WTC11 (cell line): ENCODE measurements at regions not wholly inside any gene's neighbourhood (a gene's known extent, or its start where the extent isn't known, plus 50 kb on each side); places are given as distances from the start of the nearest gene placed in this dataset.

Source experiments
- ATAC-seq: fragments of 200-7000 bp; cut with Tn5 transposase; 2 replicates; pipeline ENCODE4 v1.10.0; 2021; ENCODE audit warnings: mild to moderate bottlenecking, moderate library complexity
- CTCF ChIA-PET: fragments of 300-600 bp; sonication (Branson Sonifier 250); formaldehyde crosslinking; loops from one replicate; lab custom pipeline; 2021; ENCODE audit warnings: antibody characterized with exemption; lab: Charles Lee
- POLR2A ChIA-PET: fragments of 350-600 bp; sonication (Branson Sonifier 250); formaldehyde crosslinking; loops from one replicate; lab custom pipeline; 2021; ENCODE audit warnings: antibody characterized with exemption; lab: Charles Lee
- DNase-seq: peaks from one replicate; pipeline ENCODE4 v3.0.0; 2021; ENCODE audit warnings: low spot score
- H3K27ac Mint-ChIP-seq: 2 replicates; pipeline ENCODE4 v1.8.0; 2021; ENCODE audit warnings: mixed read lengths
- H3K27me3 Mint-ChIP-seq: 2 replicates; pipeline ENCODE4 v1.8.0; 2021; ENCODE audit warnings: low read depth, mild to moderate bottlenecking, moderate library complexity, mixed read lengths
- H3K36me3 Mint-ChIP-seq: 2 replicates; pipeline ENCODE4 v1.8.0; 2021; ENCODE audit warnings: mixed read lengths
- H3K4me1 Mint-ChIP-seq: 2 replicates; pipeline ENCODE4 v1.8.0; 2022; ENCODE audit warnings: mixed read lengths
- H3K4me3 Mint-ChIP-seq: 2 replicates; pipeline ENCODE4 v1.8.0; 2021; ENCODE audit warnings: mild to moderate bottlenecking, moderate library complexity, mixed read lengths
- H3K9me3 Mint-ChIP-seq: 2 replicates; pipeline ENCODE4 v1.8.0; 2021; ENCODE audit warnings: mixed read lengths
- ARID4B ChIP-seq: sonication (generic); formaldehyde crosslinking; IDR thresholded peaks from 2 replicates; pipeline ENCODE4 v1.8.0; 2023; ENCODE audit warnings: missing genetic modification reagents, mild to moderate bottlenecking, borderline replicate concordance
- HMGA2 ChIP-seq: fragments of 250-450 bp; sonication (Bioruptor Pico); IDR thresholded peaks from 2 replicates; pipeline ENCODE4 v1.4.0; 2021; ENCODE audit warnings: mild to moderate bottlenecking, moderate library complexity
- JAZF1 ChIP-seq: fragments of 250-450 bp; sonication (Bioruptor Pico); IDR thresholded peaks from 2 replicates; pipeline ENCODE4 v1.9.0; 2021; ENCODE audit warnings: moderate library complexity, mild to moderate bottlenecking, inconsistent platforms
- SOX15 ChIP-seq: fragments of 250-450 bp; sonication (Bioruptor Pico); IDR thresholded peaks from 2 replicates; pipeline ENCODE4 v1.9.0; 2021; ENCODE audit warnings: mild to moderate bottlenecking
- STAT6 ChIP-seq: sonication (generic); formaldehyde crosslinking; conservative IDR thresholded peaks from 2 replicates; pipeline ENCODE4 v1.8.1; 2023; ENCODE audit warnings: mild to moderate bottlenecking, low read depth, missing genetic modification reagents, moderate library complexity
- ZNF425 ChIP-seq: fragments of 250-450 bp; sonication (Bioruptor Pico); conservative IDR thresholded peaks from 2 replicates; pipeline ENCODE4 v1.9.0; 2021; ENCODE audit warnings: mild to moderate bottlenecking
- TF ChIP-seq, protein P1 (sequence below): sonication (generic); formaldehyde crosslinking; IDR thresholded peaks from 2 replicates; pipeline ENCODE4 v1.8.1; 2022; ENCODE audit warnings: low read depth, missing genetic modification reagents, borderline replicate concordance
- TF ChIP-seq, protein P2 (sequence below): fragments of 200-600 bp; IDR thresholded peaks from 2 replicates; pipeline ENCODE4 v1.8.0; 2022; ENCODE audit warnings: antibody characterized with exemption
- TF ChIP-seq, protein P3 (sequence below): fragments of 250-450 bp; sonication (Bioruptor Pico); IDR thresholded peaks from 2 replicates; pipeline ENCODE4 v1.8.0; 2021; ENCODE audit warnings: mild to moderate bottlenecking

- TF ChIP-seq ZNF425 = no peak
Observed at GRCh38 chrX:4186331-4186730, 472.9 kb upstream of the PRKX start (continued).

DNA sequence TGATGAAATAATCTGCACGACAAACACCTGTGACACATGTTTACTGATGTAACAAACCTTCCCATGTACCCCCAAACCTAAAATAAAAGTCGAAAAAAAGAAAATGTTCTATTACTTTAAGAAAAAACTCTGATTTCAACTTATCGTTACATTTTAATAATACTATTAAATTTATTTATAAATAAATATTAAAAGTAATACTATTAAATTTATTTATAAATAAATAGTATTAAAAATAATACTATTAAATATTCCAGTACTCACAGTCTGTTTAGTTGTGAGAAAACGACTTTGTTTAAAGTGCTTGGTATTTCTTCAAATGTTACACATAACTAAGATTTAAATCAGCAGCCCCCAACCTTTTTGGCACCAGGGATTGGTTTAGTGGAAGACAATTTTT lies 471.6 kb upstream of the PRKX start:
- POLR2A ChIA-PET = no interaction called here

DNA sequence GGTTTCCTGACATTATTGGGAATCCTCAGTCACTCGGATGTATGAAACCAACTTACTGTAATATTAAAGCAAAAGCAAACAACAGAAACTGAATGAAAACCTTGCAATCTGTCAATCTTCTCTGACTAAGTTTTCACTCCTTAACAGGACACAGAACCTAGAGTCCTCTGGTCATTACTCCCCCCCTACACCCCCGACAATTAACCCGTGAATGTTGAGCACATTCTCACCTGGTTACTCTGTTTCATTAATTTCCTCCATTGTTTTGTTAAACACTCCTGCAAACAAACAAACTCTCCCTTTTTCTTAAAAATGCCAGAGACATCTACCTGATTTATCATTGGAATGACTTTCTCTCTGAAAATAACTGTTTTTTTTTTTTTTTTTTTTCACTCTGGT lies 469.0 kb upstream of the PRKX start:
- ATAC-seq (peak; percentile 70), DNase-seq (no peak)
- CTCF ChIA-PET = no interaction called here
- Mint-ChIP-seq H3K4me3 (no peak overlapping the region; the same call in 1 of the 2 replicates), H3K4me1 (peaks cover 30% of the 10 kb centered on the region), H3K27me3 (no peaks in the 10 kb centered on the region), H3K36me3 (peaks cover 13% of the 10 kb centered on the region; the same call in 1 of the 2 replicates), H3K9me3 (peaks cover 14% of the 10 kb centered on the region), H3K27ac (peak overlapping the region; percentile 91)
- POLR2A ChIA-PET = no interaction called here
- TF ChIP-seq, protein P1, sequence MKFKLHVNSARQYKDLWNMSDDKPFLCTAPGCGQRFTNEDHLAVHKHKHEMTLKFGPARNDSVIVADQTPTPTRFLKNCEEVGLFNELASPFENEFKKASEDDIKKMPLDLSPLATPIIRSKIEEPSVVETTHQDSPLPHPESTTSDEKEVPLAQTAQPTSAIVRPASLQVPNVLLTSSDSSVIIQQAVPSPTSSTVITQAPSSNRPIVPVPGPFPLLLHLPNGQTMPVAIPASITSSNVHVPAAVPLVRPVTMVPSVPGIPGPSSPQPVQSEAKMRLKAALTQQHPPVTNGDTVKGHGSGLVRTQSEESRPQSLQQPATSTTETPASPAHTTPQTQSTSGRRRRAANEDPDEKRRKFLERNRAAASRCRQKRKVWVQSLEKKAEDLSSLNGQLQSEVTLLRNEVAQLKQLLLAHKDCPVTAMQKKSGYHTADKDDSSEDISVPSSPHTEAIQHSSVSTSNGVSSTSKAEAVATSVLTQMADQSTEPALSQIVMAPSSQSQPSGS (CRISPR knock-in tag) = no peak
- TF ChIP-seq STAT6 (no peak), SOX15 (CRISPR knock-in tag) (no peak)
- TF ChIP-seq, protein P2, sequence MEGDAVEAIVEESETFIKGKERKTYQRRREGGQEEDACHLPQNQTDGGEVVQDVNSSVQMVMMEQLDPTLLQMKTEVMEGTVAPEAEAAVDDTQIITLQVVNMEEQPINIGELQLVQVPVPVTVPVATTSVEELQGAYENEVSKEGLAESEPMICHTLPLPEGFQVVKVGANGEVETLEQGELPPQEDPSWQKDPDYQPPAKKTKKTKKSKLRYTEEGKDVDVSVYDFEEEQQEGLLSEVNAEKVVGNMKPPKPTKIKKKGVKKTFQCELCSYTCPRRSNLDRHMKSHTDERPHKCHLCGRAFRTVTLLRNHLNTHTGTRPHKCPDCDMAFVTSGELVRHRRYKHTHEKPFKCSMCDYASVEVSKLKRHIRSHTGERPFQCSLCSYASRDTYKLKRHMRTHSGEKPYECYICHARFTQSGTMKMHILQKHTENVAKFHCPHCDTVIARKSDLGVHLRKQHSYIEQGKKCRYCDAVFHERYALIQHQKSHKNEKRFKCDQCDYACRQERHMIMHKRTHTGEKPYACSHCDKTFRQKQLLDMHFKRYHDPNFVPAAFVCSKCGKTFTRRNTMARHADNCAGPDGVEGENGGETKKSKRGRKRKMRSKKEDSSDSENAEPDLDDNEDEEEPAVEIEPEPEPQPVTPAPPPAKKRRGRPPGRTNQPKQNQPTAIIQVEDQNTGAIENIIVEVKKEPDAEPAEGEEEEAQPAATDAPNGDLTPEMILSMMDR = no peak

More for the DNA sequence above, 471.6 kb upstream of the PRKX start:
- peaks cover 22% of the 10 kb centered on the region for H3K4me1 Mint-ChIP-seq
- H3K9me3 Mint-ChIP-seq = peaks cover 14% of the 10 kb centered on the region
- CTCF ChIA-PET = no interaction called here
- TF ChIP-seq, protein P3, sequence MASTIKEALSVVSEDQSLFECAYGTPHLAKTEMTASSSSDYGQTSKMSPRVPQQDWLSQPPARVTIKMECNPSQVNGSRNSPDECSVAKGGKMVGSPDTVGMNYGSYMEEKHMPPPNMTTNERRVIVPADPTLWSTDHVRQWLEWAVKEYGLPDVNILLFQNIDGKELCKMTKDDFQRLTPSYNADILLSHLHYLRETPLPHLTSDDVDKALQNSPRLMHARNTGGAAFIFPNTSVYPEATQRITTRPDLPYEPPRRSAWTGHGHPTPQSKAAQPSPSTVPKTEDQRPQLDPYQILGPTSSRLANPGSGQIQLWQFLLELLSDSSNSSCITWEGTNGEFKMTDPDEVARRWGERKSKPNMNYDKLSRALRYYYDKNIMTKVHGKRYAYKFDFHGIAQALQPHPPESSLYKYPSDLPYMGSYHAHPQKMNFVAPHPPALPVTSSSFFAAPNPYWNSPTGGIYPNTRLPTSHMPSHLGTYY (CRISPR knock-in tag) = no peak
- TF ChIP-seq HMGA2 (CRISPR knock-in tag) = peak; percentile 91
- no peak overlapping the region for H3K27ac Mint-ChIP-seq
- DNase-seq (no peak), ATAC-seq (no peak)
- no peaks in the 10 kb centered on the region; the same call in 1 of the 2 replicates for H3K27me3 Mint-ChIP-seq
- peaks cover 13% of the 10 kb centered on the region; the same call in 1 of the 2 replicates for H3K36me3 Mint-ChIP-seq
- no peak overlapping the region for H3K4me3 Mint-ChIP-seq

DNA sequence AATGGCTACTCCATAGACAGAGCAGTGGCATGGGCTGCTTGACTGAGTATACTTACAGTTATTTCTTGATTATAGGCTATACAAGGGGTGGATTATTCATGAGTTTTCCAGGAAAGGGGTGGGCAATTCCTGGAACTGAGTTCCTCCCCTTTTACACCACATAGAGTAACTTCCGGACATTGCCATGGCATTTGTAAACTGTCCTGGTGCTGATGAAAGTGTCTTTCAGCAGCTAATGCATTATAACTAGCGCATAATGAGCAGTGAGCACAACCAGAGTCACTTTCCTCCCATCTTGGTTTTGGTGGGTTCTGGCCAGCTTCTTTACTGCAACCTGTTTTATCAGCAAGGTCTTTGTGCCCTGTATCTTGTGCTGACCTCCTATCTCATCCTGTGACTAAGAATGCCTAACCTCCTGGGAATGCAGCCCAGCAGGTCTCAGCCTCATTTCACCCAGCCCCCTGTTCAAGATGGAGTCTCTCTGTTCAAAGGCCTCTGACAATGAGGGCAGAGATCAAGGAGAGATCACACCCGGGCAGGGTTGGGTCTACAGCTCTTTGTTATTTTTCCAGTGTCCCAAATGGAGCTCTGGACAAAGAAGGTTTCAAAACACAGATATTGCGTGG lies 468.4 kb upstream of the PRKX start:
- no peak for TF ChIP-seq ARID4B
- TF ChIP-seq JAZF1 (CRISPR knock-in tag) = no peak
- TF ChIP-seq, all 79 proteins: peak for 0

More for the DNA sequence above, 468.4 kb upstream of the PRKX start:
- Mint-ChIP-seq H3K9me3 (peaks cover 14% of the 10 kb centered on the region), H3K4me1 (peaks cover 27% of the 10 kb centered on the region), H3K27ac (peak overlapping the region; percentile 91), H3K4me3 (peak overlapping the region; percentile 16; the same call in 1 of the 2 replicates), H3K27me3 (no peaks in the 10 kb centered on the region), H3K36me3 (peaks cover 13% of the 10 kb centered on the region; the same call in 1 of the 2 replicates)
- DNase-seq (peak; percentile 19), ATAC-seq (peak; percentile 68)
- ChIA-PET CTCF (no interaction called here), POLR2A (no interaction called here)
